ENCODE measurements at regions not wholly inside any gene's neighbourhood (a gene's known extent, or its start where the extent isn't known, plus 50 kb on each side); places are given as distances from the start of the nearest gene placed in this dataset.

- no peak for DNase-seq
Observed at GRCh38 chr3:59698091-59698490, 648.3 kb upstream of the CFAP20DC start.

- DNase-seq = no peak
Observed at GRCh38 chr3:59696783-59697182, 647.0 kb upstream of the CFAP20DC start.

GRCh38 chr3:59695860-59696259 is 646.0 kb upstream of the CFAP20DC start:
- no peak for DNase-seq

- no peak for DNase-seq
Observed at GRCh38 chr3:59692117-59692516, 642.3 kb upstream of the CFAP20DC start.

- no peak for DNase-seq
Observed at GRCh38 chr3:59690886-59691285, 641.1 kb upstream of the CFAP20DC start.

- DNase-seq = no peak
Observed at GRCh38 chr3:59688636-59689035, 638.8 kb upstream of the CFAP20DC start.

GRCh38 chr3:59685432-59685831 is 635.6 kb upstream of the CFAP20DC start:
- no peak for DNase-seq

GRCh38 chr3:59684766-59685165 is 634.9 kb upstream of the CFAP20DC start:
- no peak for DNase-seq

GRCh38 chr3:59680919-59681318 is 631.1 kb upstream of the CFAP20DC start:
- DNase-seq = no peak

GRCh38 chr3:59677747-59678702 is 628.2 kb upstream of the CFAP20DC start:
- DNase-seq = no peak

GRCh38 chr3:59675495-59675894 is 625.7 kb upstream of the CFAP20DC start:
- no peak for DNase-seq

- DNase-seq = no peak
Observed at GRCh38 chr3:59663076-59663850, 613.4 kb upstream of the CFAP20DC start.

GRCh38 chr3:59660852-59661625 is 611.2 kb upstream of the CFAP20DC start:
- no peak for DNase-seq

GRCh38 chr3:59660376-59660775 is 610.6 kb upstream of the CFAP20DC start:
- DNase-seq = no peak

GRCh38 chr3:59659755-59660154 is 609.9 kb upstream of the CFAP20DC start:
- DNase-seq = no peak

GRCh38 chr3:59658866-59659265 is 609.0 kb upstream of the CFAP20DC start:
- DNase-seq = no peak

GRCh38 chr3:59658274-59658673 is 608.4 kb upstream of the CFAP20DC start:
- no peak for DNase-seq

- no peak for DNase-seq
Observed at GRCh38 chr3:59655418-59656015, 605.7 kb upstream of the CFAP20DC start.

GRCh38 chr3:59654480-59655417 is 604.9 kb upstream of the CFAP20DC start:
- DNase-seq = no peak

GRCh38 chr3:59654123-59654479 is 604.3 kb upstream of the CFAP20DC start:
- no peak for DNase-seq

- no peak for DNase-seq
Observed at GRCh38 chr3:59653405-59654122, 603.7 kb upstream of the CFAP20DC start.

Measured in activated effector memory CD4-positive, alpha-beta T cell treated with anti-CD3 and anti-CD28 coated beads, Interleukin-2, amount 50 U/mL, for 16 hours (primary cell).